Rectal smooth muscle tissue (tissue), 1 donor: ENCODE measurements at regions not wholly inside any gene's neighbourhood (a gene's known extent, or its start where the extent isn't known, plus 50 kb on each side); places are given as distances from the start of the nearest gene placed in this dataset.
"Not testable (repeated sequence)": the region's sequence is repeated elsewhere in the genome, so short reads cannot be mapped to it uniquely, and the experiment has no call there.

Source experiments
- H3K27ac ChIP-seq: one replicate; pipeline ENCODE4 v1.7.0; 2013; ENCODE audit warnings: low read depth, low read length, inconsistent platforms
- H3K27me3 ChIP-seq: one replicate; pipeline ENCODE4 v1.7.0; 2013; ENCODE audit warnings: low read length; ENCODE audit not compliant: control insufficient read depth, insufficient read depth
- H3K36me3 ChIP-seq: one replicate; pipeline ENCODE4 v1.7.0; 2013; ENCODE audit warnings: low read length; ENCODE audit not compliant: control insufficient read depth, insufficient read depth
- H3K4me1 ChIP-seq: one replicate; pipeline ENCODE4 v1.7.0; 2013; ENCODE audit warnings: low read length; ENCODE audit not compliant: control insufficient read depth, insufficient read depth
- H3K4me3 ChIP-seq: one replicate; pipeline ENCODE4 v1.7.0; 2013; ENCODE audit warnings: low read length
- H3K9ac ChIP-seq: one replicate; pipeline ENCODE4 v1.7.0; 2013; ENCODE audit warnings: low read length

DNA sequence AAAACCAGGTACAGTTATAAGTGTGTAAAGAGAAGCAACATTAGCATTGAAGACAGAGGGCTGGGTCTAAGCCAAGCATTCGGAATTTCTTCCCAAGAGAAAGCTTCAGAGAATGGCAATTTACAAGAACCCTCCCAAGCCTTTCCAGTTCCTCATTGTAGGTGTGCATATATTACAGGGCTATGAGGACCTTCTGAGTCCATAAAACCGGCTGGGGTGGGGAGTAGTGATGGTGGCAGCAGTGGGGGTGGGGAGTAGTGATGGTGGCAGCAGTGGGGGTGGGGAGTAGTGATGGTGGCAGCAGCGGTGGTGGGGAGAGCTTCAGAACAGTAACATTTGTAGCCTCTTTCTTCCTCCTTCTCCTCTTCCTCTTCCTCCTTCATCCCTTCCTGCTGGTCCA, 368.7 kb upstream of the UMPS start:
- no peaks in the 10 kb centered on the region for H3K27me3 ChIP-seq
- H3K4me1 ChIP-seq: no peaks in the 10 kb centered on the region
- H3K9ac ChIP-seq: no peak overlapping the region
- no peak overlapping the region for H3K27ac ChIP-seq
- H3K4me3 ChIP-seq: no peak overlapping the region
- H3K36me3 ChIP-seq: no peaks in the 10 kb centered on the region

DNA sequence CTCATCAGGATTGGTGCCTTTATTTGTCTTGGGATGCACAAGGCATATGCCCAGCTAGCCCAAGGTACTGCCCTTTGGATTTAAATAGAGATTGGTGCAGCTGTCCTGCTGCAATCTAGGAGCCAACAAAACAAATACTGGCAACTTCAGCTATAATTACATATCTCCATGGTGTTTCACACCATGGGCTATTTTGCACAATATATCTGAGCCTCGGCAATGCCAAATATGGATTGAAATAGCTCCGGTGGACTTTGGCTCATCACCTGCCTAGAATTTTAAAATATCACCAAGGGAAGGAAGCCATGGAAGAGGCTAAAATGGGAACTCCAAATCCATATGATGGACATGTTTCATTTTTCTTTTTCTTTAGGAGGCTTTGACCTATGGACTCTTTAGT, 367.8 kb upstream of the UMPS start:
- H3K27ac ChIP-seq: no peak overlapping the region
- no peaks in the 10 kb centered on the region for H3K27me3 ChIP-seq
- no peak overlapping the region for H3K4me3 ChIP-seq
- no peak overlapping the region for H3K9ac ChIP-seq
- H3K36me3 ChIP-seq: no peaks in the 10 kb centered on the region
- H3K4me1 ChIP-seq: no peaks in the 10 kb centered on the region

DNA sequence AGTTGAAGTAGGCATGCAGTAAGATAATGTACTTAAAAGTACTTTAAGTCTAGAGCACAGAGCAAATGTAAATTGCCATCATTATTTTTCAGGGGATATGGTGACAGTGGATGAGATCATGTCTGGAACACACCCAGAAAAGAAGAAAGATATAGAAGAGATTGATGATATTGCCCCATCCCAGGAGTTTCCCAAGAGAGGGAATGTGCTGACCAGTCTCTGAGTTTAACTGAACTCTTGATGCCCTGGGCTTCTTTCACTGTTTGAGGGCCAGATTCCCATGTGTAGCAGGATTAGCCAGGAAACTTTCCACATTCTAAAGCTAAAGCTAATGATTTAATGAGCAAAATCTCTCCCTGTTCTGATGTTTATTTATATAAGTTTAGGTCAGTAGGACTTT, 366.8 kb upstream of the UMPS start:
- H3K27ac ChIP-seq: no peak overlapping the region
- no peaks in the 10 kb centered on the region for H3K36me3 ChIP-seq
- no peaks in the 10 kb centered on the region for H3K27me3 ChIP-seq
- no peak overlapping the region for H3K9ac ChIP-seq
- no peaks in the 10 kb centered on the region for H3K4me1 ChIP-seq
- no peak overlapping the region for H3K4me3 ChIP-seq

DNA sequence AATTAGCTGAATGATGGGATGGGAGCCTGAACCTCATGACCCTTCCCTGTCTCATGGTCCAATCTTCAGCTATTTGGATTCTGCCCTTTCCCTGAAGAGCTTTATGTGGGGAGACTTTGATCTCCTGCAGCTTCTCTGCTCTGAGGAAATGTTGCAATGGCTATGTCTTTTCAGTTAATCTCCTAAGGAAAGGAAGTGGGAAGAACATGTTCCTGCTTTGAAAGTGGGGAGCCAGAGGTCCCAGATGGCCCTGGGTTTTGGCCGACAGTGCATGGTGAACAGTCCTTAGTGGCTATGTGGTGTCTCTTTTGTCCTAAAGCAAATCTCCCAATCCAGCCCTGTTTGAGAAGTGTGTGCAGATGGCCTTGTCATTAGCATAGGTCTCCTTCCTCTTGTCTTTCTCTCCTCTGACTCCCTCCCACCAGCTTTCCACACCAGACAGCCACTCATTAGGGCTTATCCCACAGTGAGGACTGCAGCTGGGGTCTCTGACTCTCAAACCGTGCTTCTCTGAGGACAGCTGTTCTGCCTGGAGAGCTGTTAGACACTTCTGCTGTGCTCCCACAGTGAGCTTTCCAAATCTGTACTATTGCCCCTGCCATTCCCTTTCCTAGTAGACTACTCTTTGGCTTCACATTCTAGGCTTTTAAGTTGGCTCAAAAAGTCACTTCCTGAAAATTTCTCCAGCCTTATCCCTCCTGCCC, 365.8 kb upstream of the UMPS start:
- no peak overlapping the region for H3K4me3 ChIP-seq
- H3K27me3 ChIP-seq: no peaks in the 10 kb centered on the region
- no peak overlapping the region for H3K27ac ChIP-seq
- H3K36me3 ChIP-seq: no peaks in the 10 kb centered on the region
- H3K4me1 ChIP-seq: no peaks in the 10 kb centered on the region
- H3K9ac ChIP-seq: no peak overlapping the region

DNA sequence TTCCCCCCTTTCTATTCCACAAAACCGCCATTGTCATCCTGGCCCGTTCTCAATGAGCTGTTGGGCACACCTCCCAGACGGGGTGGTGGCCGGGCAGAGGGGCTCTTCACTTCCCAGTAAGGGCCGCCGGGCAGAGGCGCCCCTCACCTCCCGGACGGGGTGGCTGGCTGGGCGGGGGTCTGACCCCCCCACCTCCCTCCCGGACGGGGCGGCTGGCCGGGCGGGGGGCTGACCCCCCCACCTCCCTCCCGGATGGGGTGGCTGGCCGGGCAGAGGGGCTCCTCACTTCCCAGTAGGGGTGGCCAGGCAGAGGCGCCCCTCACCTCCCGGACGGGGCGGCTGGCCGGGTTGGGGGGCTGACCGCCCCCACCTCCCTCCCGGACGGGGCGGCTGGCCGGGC, 363.6 kb upstream of the UMPS start:
- not testable (repeated sequence) for H3K4me1 ChIP-seq, H3K36me3 ChIP-seq, H3K4me3 ChIP-seq, H3K27ac ChIP-seq, H3K27me3 ChIP-seq, H3K9ac ChIP-seq

DNA sequence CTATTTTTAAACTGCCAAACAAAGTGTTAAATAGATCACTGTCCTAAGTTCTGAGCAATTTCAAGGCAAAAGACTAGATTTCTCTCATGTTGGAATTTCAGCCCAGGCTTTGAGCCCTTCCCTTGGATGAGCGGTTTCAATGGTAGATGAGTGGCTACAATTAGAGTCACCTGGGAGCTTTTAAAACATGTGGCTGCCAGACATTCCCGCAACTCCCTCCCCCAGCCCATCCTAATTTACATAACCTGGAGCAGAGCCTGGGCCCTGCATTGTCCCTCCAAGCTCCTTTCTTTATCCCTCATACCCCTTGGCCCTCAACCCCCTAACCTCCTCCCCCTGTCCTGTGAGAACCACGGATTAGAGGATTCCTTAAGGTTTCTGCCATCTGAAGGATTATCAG, 357.5 kb upstream of the UMPS start:
- no peak overlapping the region for H3K9ac ChIP-seq

DNA sequence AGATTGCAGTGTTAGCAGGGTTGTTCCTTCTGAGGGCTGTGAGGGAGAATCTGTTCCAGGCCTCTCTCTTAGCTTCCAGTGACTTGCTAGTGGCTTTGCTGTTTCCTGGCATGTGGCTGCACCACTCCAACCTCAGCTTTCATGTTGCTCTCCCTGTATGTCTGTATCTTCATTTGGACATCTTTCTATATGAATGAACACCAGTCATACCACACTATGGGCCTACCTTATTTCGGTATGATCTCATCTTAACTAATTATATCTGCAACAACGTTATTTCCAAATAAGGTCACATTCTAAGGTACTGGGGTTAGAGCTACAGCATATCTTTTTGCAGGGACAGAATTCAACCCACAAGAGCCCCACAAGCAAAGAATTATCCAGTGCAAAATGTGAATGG, 356.7 kb upstream of the UMPS start:
- Histone ChIP-seq H3K4me1 (no peaks in the 10 kb centered on the region), H3K27ac (no peak overlapping the region), H3K9ac (no peak overlapping the region), H3K36me3 (no peaks in the 10 kb centered on the region), H3K4me3 (no peak overlapping the region), H3K27me3 (no peaks in the 10 kb centered on the region)

More for the DNA sequence above, 357.5 kb upstream of the UMPS start:
- no peaks in the 10 kb centered on the region for H3K4me1 ChIP-seq
- no peak overlapping the region for H3K27ac ChIP-seq
- H3K27me3 ChIP-seq: no peaks in the 10 kb centered on the region
- no peaks in the 10 kb centered on the region for H3K36me3 ChIP-seq
- no peak overlapping the region for H3K4me3 ChIP-seq

DNA sequence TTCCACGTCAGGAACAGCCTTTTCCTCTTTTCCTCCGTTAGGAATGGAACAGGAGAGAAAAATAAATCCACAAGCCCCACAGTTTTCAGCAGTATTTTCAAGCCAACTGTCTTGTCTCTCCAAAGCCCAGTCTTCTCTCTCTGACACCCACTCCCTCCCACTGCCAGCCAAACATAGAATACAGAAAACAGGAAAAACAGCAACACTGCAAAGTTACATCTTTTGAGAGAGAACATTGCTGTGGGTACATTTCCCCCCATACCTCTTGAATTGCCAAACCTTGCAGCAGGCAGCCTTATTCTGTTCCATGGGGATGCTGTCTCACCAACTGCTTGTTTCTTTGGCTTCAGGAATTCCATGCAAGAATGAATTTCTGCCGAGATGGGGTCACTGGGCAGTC, 355.7 kb upstream of the UMPS start:
- H3K4me1 ChIP-seq: no peaks in the 10 kb centered on the region
- H3K4me3 ChIP-seq: no peak overlapping the region
- no peak overlapping the region for H3K9ac ChIP-seq
- H3K27ac ChIP-seq: no peak overlapping the region
- no peaks in the 10 kb centered on the region for H3K27me3 ChIP-seq
- no peaks in the 10 kb centered on the region for H3K36me3 ChIP-seq

DNA sequence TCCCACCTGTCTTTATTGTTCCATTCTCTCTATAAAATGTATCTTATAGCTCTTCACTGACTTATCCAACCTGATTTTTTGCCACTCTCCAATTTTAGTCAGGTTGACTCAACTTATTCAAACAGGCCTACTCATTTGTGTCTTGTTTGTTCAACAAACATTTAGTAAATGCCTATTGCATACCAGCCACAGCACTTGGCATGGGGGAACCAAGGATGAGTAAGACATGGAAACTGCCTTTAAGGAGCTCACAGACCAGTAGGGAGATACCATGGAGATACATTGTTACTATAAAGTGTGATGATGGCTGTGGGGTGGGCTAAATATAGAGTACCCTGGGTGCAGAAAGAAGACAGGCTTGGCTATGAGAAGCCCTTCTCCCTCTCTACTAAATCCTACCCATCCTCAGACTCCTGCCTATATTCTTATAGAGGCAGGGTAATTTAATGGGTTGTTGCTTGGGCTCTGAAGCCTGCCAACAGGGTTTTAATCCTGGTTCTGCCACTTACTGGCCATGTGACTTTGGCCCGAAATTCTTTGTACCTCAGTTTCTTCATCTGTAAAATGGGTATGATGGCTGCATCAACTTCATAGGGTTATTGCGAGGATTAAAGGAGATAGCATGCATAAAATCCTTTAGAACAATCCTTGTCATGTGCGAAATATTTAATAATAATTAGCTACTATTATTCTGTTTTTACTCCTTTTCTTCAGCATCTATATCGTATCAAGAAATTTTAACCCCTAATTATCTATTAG, 348.5 kb upstream of the UMPS start:
- Histone ChIP-seq H3K27me3 (no peaks in the 10 kb centered on the region), H3K4me1 (no peaks in the 10 kb centered on the region), H3K27ac (no peak overlapping the region), H3K4me3 (no peak overlapping the region), H3K36me3 (no peaks in the 10 kb centered on the region), H3K9ac (no peak overlapping the region)

DNA sequence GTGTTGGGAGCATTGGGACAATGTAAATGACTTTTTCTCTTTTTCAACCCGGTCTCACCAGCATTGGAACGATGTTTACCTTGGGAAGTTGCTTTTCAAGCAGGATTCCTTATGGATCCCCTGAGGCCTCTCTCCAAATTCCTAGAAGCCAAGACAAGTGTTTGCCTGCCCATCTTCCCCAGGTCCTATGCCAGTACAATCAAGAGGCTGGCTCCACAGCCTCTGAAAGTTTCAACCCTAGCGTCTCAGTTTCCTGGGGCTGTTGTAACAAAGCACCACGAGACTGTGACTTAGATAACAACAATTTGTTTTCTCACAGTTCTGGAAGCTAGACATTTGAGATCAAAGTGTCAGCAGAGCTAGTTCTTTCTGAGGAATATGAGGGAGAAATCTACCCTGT, 347.2 kb upstream of the UMPS start:
- Histone ChIP-seq H3K27ac (no peak overlapping the region), H3K27me3 (no peaks in the 10 kb centered on the region), H3K4me1 (no peaks in the 10 kb centered on the region), H3K4me3 (no peak overlapping the region), H3K36me3 (no peaks in the 10 kb centered on the region), H3K9ac (no peak overlapping the region)

DNA sequence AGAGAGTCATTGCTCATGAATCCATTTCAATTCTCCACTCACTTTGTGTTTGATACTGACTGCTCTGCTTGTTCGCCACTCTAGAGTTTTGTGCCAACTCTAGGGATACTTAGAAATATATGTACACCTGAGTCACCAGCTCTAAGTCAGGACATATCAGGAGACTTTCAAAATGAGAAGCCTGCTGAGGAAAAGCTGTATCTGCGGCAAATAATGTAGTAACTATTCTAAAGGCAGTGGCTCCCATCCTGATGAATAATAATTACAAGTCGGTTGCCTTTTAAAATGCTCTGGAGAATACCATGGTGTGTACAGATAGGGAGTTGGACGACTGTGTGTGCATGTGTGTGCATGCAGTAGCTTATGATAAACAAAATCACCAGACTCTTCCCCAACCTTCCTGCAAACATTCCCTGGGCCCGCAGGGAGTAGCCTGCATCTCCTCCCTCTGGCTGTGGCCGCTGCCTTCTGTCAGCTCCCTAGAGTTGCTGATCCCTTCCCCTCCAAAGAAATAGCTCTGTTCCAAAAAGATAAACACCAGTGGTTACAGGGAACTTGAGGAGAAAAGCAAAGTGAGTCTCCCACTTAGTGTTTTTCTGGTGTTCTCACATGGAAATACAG, 346.3 kb upstream of the UMPS start:
- no peak overlapping the region for H3K27ac ChIP-seq
- H3K4me1 ChIP-seq: no peaks in the 10 kb centered on the region
- no peak overlapping the region for H3K4me3 ChIP-seq
- H3K36me3 ChIP-seq: no peaks in the 10 kb centered on the region
- no peak overlapping the region for H3K9ac ChIP-seq
- no peaks in the 10 kb centered on the region for H3K27me3 ChIP-seq

DNA sequence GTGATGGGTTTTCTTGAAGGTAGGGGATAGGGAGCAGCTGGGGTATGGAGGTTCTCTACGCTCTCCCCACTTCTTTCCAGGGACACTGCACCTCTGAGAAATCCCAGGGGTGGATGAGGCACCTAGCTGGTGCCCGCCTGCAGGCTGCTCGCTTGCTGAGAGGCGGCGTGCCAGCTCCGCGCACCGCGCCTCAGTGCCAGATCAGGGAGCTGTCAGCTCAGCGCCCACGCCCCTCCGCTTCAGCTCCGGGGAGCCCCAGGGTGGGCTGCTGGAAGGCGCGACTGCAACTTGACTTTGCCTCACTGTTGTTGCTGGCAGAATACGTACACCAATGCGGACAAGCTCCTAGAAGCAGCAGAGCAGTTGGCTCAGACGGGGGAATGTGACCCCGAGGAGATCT, 345.7 kb upstream of the UMPS start:
- Histone ChIP-seq H3K9ac (no peak overlapping the region), H3K27me3 (no peaks in the 10 kb centered on the region), H3K4me3 (no peak overlapping the region), H3K36me3 (no peaks in the 10 kb centered on the region), H3K27ac (no peak overlapping the region), H3K4me1 (no peaks in the 10 kb centered on the region)

DNA sequence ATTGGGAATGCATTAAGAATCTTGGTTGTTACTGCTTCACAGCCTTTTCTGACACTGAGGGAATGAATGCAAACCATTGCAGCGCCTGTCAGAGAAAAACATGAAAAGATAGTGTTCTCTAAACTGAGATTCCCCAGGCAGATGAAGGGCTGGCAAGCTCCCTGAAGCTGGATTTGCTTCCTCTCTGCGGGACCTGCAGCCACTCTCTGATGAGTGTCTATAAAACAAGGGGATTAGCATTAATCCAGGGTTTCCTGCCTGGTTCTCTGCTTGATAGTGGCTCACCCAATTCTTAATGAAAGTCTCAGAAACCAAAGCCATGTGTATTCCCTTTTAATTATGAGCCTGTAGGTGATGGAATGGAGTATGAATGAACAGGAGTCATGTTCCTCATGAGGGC, 344.3 kb upstream of the UMPS start:
- Histone ChIP-seq H3K36me3 (no peaks in the 10 kb centered on the region), H3K27me3 (no peaks in the 10 kb centered on the region), H3K9ac (no peak overlapping the region), H3K4me3 (no peak overlapping the region), H3K27ac (no peak overlapping the region), H3K4me1 (no peaks in the 10 kb centered on the region)
